ENCODE measurements at regions not wholly inside any gene's neighbourhood (a gene's known extent, or its start where the extent isn't known, plus 50 kb on each side); places are given as distances from the start of the nearest gene placed in this dataset.

DNA sequence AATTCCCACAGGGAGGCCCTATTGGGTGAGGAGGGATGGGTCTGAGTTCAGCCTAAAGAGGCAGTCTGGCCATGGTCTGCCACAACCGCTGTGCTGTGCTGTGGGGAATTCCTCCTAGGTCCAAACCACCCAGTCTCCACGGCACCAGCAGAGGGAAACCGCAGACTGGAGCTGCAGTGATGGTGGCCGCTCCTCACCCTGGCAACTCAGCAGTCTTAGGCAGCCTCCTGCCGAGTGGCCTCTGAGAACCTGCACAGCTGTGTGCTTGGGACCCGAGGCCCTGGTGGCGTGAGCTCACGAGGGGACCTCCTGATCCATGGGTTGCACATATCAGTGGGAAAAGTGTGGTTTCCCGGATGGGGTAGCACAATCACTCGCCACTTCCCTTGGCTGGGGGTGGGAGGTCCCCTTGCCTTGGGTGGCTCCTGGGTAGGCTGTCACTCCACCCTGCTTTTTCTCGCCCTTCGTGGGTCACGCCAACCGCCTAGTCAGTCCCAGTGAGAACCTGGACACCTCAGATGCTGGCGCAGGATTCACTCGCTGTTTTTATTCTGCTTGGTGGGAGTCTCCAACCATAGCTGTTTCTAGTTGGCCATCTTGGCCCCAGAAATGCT is 242.2 kb downstream of the CDH26 start:
- ATAC-seq, result no peak
- H3K4me3 Mint-ChIP-seq, result no peak overlapping the region

GRCh38 chr20:60201198-60201835 is 243.1 kb downstream of the CDH26 start:
- H3K36me3 Mint-ChIP-seq, result peaks cover 8 to 17% (median 10%) of the 10 kb centered on the region in 3 donors
- H3K27me3 Mint-ChIP-seq, result peaks cover 0 to 18% (median 8%) of the 10 kb centered on the region in 5 donors
- ATAC-seq (no peak), DNase-seq (no peak)
- H3K27ac Mint-ChIP-seq, result no peak overlapping the region
- POLR2A ChIA-PET, result no interaction called here
- peaks cover 0 to 1% (median 0%) of the 10 kb centered on the region in 4 donors for H3K4me1 Mint-ChIP-seq
- peaks cover 0 to 25% (median 13%) of the 10 kb centered on the region in 9 donors for H3K9me3 Mint-ChIP-seq
- H3K4me3 Mint-ChIP-seq, result no peak overlapping the region

More for the DNA sequence above, 242.2 kb downstream of the CDH26 start:
- Mint-ChIP-seq H3K36me3 (peaks cover 8 to 17% (median 10%) of the 10 kb centered on the region in 3 donors), H3K4me1 (no peaks in the 10 kb centered on the region), H3K27ac (no peak overlapping the region), H3K27me3 (peaks cover 0 to 18% (median 8%) of the 10 kb centered on the region in 5 donors), H3K9me3 (peaks cover 0 to 30% (median 13%) of the 10 kb centered on the region in 9 donors)
- POLR2A ChIA-PET, result no interaction called here
- DNase-seq, result no peak

- DNase-seq (no peak), ATAC-seq (no peak)
- POLR2A ChIA-PET, result no interaction called here
- H3K27ac Mint-ChIP-seq, result no peak overlapping the region
- peaks cover 6 to 17% (median 10%) of the 10 kb centered on the region in 3 donors for H3K36me3 Mint-ChIP-seq
- peaks cover 0 to 18% (median 8%) of the 10 kb centered on the region in 5 donors for H3K27me3 Mint-ChIP-seq
- H3K4me3 Mint-ChIP-seq, result no peak overlapping the region
- peaks cover 0 to 23% (median 12%) of the 10 kb centered on the region in 9 donors for H3K9me3 Mint-ChIP-seq
- peaks cover 0 to 2% (median 0%) of the 10 kb centered on the region in 4 donors for H3K4me1 Mint-ChIP-seq
Measured at GRCh38 chr20:60202046-60202445, 243.8 kb downstream of the CDH26 start.

DNA sequence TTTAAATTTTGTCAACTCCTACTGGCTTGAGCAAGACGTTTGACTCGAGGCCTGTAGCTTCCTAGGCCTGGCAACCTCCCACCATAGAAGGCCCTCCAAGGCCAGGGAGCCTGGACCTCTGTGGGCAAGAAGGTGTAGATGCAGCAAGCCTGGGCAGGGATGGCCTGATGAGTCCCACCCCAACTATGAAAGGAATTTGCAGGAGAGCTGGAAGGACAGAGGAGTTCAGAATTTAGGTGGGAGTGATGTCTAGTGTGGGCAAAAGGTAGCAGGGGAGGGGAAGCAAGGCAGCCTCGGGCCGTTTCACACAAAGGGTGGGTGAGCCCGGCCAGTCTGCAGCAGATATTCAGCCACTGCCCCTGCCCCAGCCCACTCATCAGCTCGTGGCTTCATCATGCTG is 245.2 kb downstream of the CDH26 start:
- H3K27ac Mint-ChIP-seq, result peak overlapping the region in 2 of 10 donors; percentile 3 to 16
- no peak for ATAC-seq

GRCh38 chr20:60204601-60205000 is 246.4 kb downstream of the CDH26 start:
- Mint-ChIP-seq H3K27me3 (peaks cover 0 to 3% (median under 1%) of the 10 kb centered on the region in 5 donors), H3K27ac (no peak overlapping the region), H3K4me3 (no peak overlapping the region), H3K4me1 (peaks cover 0 to 10% (median 0%) of the 10 kb centered on the region in 4 donors), H3K9me3 (peaks cover 0 to 3% (median 0%) of the 10 kb centered on the region in 9 donors), H3K36me3 (peaks cover under 1 to 3% (median 2%) of the 10 kb centered on the region in 3 donors)
- POLR2A ChIA-PET, result no interaction called here
- ATAC-seq (no peak), DNase-seq (no peak)

More for the DNA sequence above, 245.2 kb downstream of the CDH26 start:
- peaks cover 6 to 14% (median 8%) of the 10 kb centered on the region in 3 donors for H3K36me3 Mint-ChIP-seq
- H3K4me1 Mint-ChIP-seq, result peaks cover 0 to 3% (median 0%) of the 10 kb centered on the region in 4 donors
- no peak overlapping the region for H3K4me3 Mint-ChIP-seq
- peaks cover 0 to 14% (median 9%) of the 10 kb centered on the region in 9 donors for H3K9me3 Mint-ChIP-seq
- DNase-seq, result no peak
- POLR2A ChIA-PET, result no interaction called here
- peaks cover 0 to 12% (median 7%) of the 10 kb centered on the region in 5 donors for H3K27me3 Mint-ChIP-seq

- ATAC-seq (no peak), DNase-seq (no peak)
- POLR2A ChIA-PET, result no interaction called here
Measured at GRCh38 chr20:60206259-60206658, 248.0 kb downstream of the CDH26 start.

DNA sequence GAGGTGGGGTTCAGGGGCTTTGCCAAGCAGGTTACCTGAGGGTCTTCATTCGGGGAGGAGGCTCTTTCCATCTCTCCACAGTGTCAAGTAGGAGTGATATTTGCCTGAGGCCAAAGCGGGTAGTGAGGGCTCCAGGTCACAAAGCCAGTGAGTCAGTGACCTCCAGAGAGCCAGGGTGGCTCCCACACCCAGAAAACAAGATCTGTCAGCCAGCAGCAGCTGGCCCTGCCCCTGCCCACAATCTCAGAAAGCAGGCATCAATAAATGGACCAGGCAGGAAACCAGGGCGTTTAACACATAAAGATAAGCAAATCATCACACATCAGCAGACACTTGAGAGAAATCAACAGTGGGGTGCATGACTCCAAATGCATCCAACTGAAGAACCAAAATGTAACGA is 250.8 kb downstream of the CDH26 start:
- H3K27me3 Mint-ChIP-seq, result peaks cover 0 to 5% (median 0%) of the 10 kb centered on the region in 5 donors
- no peaks in the 10 kb centered on the region for H3K9me3 Mint-ChIP-seq
- no peaks in the 10 kb centered on the region for H3K36me3 Mint-ChIP-seq
- DNase-seq (no peak), ATAC-seq (no peak)
- POLR2A ChIA-PET, result no interaction called here
- no peak overlapping the region for H3K4me3 Mint-ChIP-seq
- H3K27ac Mint-ChIP-seq, result no peak overlapping the region
- H3K4me1 Mint-ChIP-seq, result peaks cover 0 to 15% (median 2%) of the 10 kb centered on the region in 4 donors

More at GRCh38 chr20:60206259-60206658, 248.0 kb downstream of the CDH26 start:
- no peaks in the 10 kb centered on the region for H3K9me3 Mint-ChIP-seq
- H3K4me3 Mint-ChIP-seq, result no peak overlapping the region
- peaks cover 0 to 14% (median 2%) of the 10 kb centered on the region in 4 donors for H3K4me1 Mint-ChIP-seq
- no peak overlapping the region for H3K27ac Mint-ChIP-seq
- peaks cover 0 to 5% (median 0%) of the 10 kb centered on the region in 5 donors for H3K27me3 Mint-ChIP-seq
- no peaks in the 10 kb centered on the region for H3K36me3 Mint-ChIP-seq

DNA sequence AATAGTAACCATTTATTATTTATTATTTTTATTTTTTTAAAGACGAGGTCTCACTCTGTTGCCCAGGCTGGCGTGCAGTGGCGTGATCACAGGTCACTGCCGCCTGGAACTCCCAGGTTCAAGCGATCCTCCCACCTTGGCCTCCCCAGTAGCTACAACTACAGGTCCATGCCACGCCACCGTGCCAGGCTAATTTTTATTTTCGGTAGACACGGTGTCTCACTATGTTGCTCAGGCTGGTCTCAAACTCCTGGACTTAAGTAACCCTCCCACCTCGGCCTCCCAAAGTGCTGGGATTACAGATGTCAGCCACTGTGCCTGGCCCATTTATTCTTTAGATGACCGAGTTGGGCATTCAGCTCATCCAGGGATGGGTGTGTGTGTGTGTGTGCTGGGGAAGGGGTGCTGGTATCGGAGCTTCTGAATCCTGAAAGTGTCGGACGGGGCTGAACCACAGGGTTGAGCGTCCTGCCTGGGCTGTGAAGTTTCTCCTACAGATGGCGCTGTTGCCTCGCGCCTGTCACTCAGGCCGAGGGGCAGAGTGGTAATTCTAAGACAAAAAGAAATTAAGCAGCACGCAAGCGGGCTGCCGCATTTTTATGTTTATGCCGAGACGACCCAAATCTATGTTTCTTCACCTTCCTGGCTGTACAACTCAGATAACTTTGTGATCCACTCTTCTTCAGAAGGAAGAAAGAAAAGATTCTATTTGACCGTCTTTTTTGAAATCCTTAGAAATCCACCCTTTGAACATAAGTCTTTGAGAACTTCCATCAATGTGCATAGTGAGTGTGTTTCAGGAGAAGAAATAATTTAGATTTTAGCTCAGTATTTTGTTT is 252.8 kb downstream of the CDH26 start:
- H3K27me3 Mint-ChIP-seq, result peaks cover 0 to 3% (median 0%) of the 10 kb centered on the region in 5 donors
- H3K4me1 Mint-ChIP-seq, result peaks cover 0 to 15% (median 2%) of the 10 kb centered on the region in 4 donors
- no peaks in the 10 kb centered on the region for H3K9me3 Mint-ChIP-seq
- no peaks in the 10 kb centered on the region for H3K36me3 Mint-ChIP-seq
- POLR2A ChIA-PET, result no interaction called here
- DNase-seq (peak in 9 of 10 donors; percentile 22 to 59 (median 45)), ATAC-seq (peak in 1 of 2 donors; percentile 60)
- H3K27ac Mint-ChIP-seq, result peak overlapping the region in 1 of 10 donors; percentile 63
- no peak overlapping the region for H3K4me3 Mint-ChIP-seq

- Mint-ChIP-seq H3K27ac (no peak overlapping the region), H3K4me3 (no peak overlapping the region), H3K4me1 (peaks cover 0 to 13% (median 2%) of the 10 kb centered on the region in 4 donors), H3K9me3 (no peaks in the 10 kb centered on the region), H3K36me3 (no peaks in the 10 kb centered on the region), H3K27me3 (peaks cover 0 to 3% (median 0%) of the 10 kb centered on the region in 5 donors)
- DNase-seq, result no peak
- POLR2A ChIA-PET, result no interaction called here
- no peak for ATAC-seq
Measured at GRCh38 chr20:60211618-60212463, 253.6 kb downstream of the CDH26 start.

DNA sequence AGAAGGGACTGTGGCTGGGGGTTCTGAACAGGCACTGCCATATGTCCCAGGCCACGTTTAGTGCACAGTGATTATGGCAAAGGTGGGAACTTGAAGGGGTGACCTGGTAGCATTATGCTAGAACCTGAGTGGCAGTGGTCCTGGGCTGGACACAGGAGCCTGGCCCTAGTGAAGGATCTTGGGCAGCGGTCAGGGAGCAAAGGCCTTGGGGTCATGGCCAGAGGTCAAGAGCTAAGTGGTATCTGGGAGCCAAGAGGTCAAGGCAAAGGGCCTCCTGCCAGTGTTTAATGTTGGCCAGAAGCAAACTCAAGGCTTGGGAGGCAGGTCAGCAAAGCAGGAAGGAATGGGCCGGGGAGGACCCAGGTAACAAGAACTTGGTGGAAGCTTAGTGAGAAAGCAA is 254.5 kb downstream of the CDH26 start:
- POLR2A ChIA-PET, result no interaction called here
- H3K36me3 Mint-ChIP-seq, result no peaks in the 10 kb centered on the region
- no peak overlapping the region for H3K4me3 Mint-ChIP-seq
- DNase-seq (no peak), ATAC-seq (no peak)
- peaks cover 0 to 3% (median 0%) of the 10 kb centered on the region in 5 donors for H3K27me3 Mint-ChIP-seq
- H3K9me3 Mint-ChIP-seq, result no peaks in the 10 kb centered on the region
- no peak overlapping the region for H3K27ac Mint-ChIP-seq
- H3K4me1 Mint-ChIP-seq, result peaks cover 0 to 12% (median 2%) of the 10 kb centered on the region in 4 donors

DNA sequence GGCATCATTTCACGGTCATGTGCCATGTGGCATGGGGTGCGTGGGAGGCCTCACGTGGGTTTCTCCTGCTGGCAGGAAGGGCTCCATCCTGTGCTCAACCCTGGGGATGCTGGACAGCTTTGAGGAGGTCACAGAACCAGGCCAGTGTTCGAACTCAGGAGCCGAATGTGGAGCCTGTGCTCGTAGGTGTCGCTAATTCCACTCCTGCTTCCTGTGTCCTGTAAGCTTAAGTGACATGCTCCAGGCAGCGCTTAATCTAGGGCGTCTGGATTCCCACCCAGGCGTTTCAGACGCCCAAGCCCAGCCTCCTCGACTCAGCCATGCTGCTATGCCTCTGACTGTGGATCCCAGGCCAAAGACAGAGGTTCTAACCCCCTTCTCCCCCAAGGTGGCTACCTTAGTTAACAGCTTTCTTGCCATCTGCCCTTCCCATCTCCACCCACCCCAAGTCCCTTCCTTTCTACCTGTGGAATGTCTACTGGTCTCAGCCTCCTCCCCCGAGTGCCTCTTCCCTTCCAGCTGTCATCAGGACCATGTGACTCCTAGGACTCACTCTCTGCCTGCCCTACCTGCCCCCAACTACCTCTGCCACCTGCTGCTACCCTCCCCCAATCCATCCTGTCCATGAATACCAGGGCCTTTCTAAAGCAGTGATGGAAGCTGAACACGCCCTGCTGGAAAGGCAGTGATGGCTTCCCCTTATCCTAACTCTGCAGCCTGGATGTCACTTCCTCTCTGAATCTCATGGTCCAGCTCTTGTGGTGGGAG is 255.1 kb downstream of the CDH26 start:
- DNase-seq, result no peak
- Mint-ChIP-seq H3K36me3 (no peaks in the 10 kb centered on the region), H3K27me3 (peaks cover 0 to 3% (median 0%) of the 10 kb centered on the region in 5 donors), H3K4me3 (no peak overlapping the region), H3K4me1 (peaks cover 0 to 12% (median 2%) of the 10 kb centered on the region in 4 donors), H3K27ac (no peak overlapping the region), H3K9me3 (no peaks in the 10 kb centered on the region)
- POLR2A ChIA-PET, result no interaction called here
- ATAC-seq, result no peak
